ENCODE measurements at regions not wholly inside any gene's neighbourhood (a gene's known extent, or its start where the extent isn't known, plus 50 kb on each side); places are given as distances from the start of the nearest gene placed in this dataset.
"Not testable (repeated sequence)": the region's sequence is repeated elsewhere in the genome, so short reads cannot be mapped to it uniquely, and the experiment has no call there.

GRCh38 chr7:55702831-55703230 lies 130.5 kb upstream of the VOPP1 start:
- not testable (repeated sequence) for DNase-seq (ENCODE audit: low spot score)

GRCh38 chr7:55699450-55699842 lies 127.1 kb upstream of the VOPP1 start:
- DNase-seq (ENCODE audit: low spot score), result not testable (repeated sequence)

GRCh38 chr7:55698607-55699449 lies 126.5 kb upstream of the VOPP1 start:
- DNase-seq (ENCODE audit: low spot score), result not testable (repeated sequence)

- not testable (repeated sequence) for DNase-seq (ENCODE audit: low spot score)
These were observed 123.8 kb upstream of the VOPP1 start for GRCh38 chr7:55695893-55696701.

- not testable (repeated sequence) for DNase-seq (ENCODE audit: low spot score)
These were observed 122.2 kb upstream of the VOPP1 start for GRCh38 chr7:55694484-55694883.

GRCh38 chr7:55688684-55689681 lies 116.7 kb upstream of the VOPP1 start:
- DNase-seq (ENCODE audit: low spot score), result not testable (repeated sequence)

GRCh38 chr7:55688261-55688660 lies 116.0 kb upstream of the VOPP1 start:
- not testable (repeated sequence) for DNase-seq (ENCODE audit: low spot score)

- not testable (repeated sequence) for DNase-seq (ENCODE audit: low spot score)
These were observed 115.0 kb upstream of the VOPP1 start for GRCh38 chr7:55687252-55687651.

GRCh38 chr7:55686771-55687170 lies 114.5 kb upstream of the VOPP1 start:
- not testable (repeated sequence) for DNase-seq (ENCODE audit: low spot score)

GRCh38 chr7:55683501-55683900 lies 111.2 kb upstream of the VOPP1 start:
- not testable (repeated sequence) for DNase-seq (ENCODE audit: low spot score)

- not testable (repeated sequence) for DNase-seq (ENCODE audit: low spot score)
These were observed 103.3 kb upstream of the VOPP1 start for GRCh38 chr7:55675589-55675988.

- not testable (repeated sequence) for DNase-seq (ENCODE audit: low spot score)
These were observed 101.2 kb upstream of the VOPP1 start for GRCh38 chr7:55673525-55673924.

- DNase-seq (ENCODE audit: low spot score), result not testable (repeated sequence)
These were observed 99.8 kb upstream of the VOPP1 start for GRCh38 chr7:55672084-55672483.

- DNase-seq (ENCODE audit: low spot score), result no peak
These were observed 85.4 kb upstream of the VOPP1 start for GRCh38 chr7:55657654-55658053.

GRCh38 chr7:55651057-55651456 lies 78.8 kb upstream of the VOPP1 start:
- DNase-seq (ENCODE audit: low spot score), result no peak

GRCh38 chr7:55649238-55649637 lies 76.9 kb upstream of the VOPP1 start:
- DNase-seq (ENCODE audit: low spot score), result no peak

- no peak for DNase-seq (ENCODE audit: low spot score)
These were observed 72.3 kb upstream of the VOPP1 start for GRCh38 chr7:55644567-55644966.

- DNase-seq (ENCODE audit: low spot score), result no peak
These were observed 70.0 kb upstream of the VOPP1 start for GRCh38 chr7:55642266-55642665.

GRCh38 chr7:55641811-55642210 lies 69.5 kb upstream of the VOPP1 start:
- no peak for DNase-seq (ENCODE audit: low spot score)

- DNase-seq (ENCODE audit: low spot score), result peak; percentile 55
These were observed 69.0 kb upstream of the VOPP1 start for GRCh38 chr7:55641273-55641691.

- DNase-seq (ENCODE audit: low spot score), result no peak
These were observed 67.3 kb upstream of the VOPP1 start for GRCh38 chr7:55639640-55640039.
